WTC11 (cell line): ENCODE measurements at regions not wholly inside any gene's neighbourhood (a gene's known extent, or its start where the extent isn't known, plus 50 kb on each side); places are given as distances from the start of the nearest gene placed in this dataset.

Source experiments
- ATAC-seq: fragments of 200-7000 bp; cut with Tn5 transposase; 2 replicates; pipeline ENCODE4 v1.10.0; 2021; ENCODE audit warnings: mild to moderate bottlenecking, moderate library complexity
- CTCF ChIA-PET: fragments of 300-600 bp; sonication (Branson Sonifier 250); formaldehyde crosslinking; loops from one replicate; lab custom pipeline; 2021; ENCODE audit warnings: antibody characterized with exemption; lab: Charles Lee
- POLR2A ChIA-PET: fragments of 350-600 bp; sonication (Branson Sonifier 250); formaldehyde crosslinking; loops from one replicate; lab custom pipeline; 2021; ENCODE audit warnings: antibody characterized with exemption; lab: Charles Lee
- DNase-seq: peaks from one replicate; pipeline ENCODE4 v3.0.0; 2021; ENCODE audit warnings: low spot score
- H3K27ac Mint-ChIP-seq: 2 replicates; pipeline ENCODE4 v1.8.0; 2021; ENCODE audit warnings: mixed read lengths
- H3K27me3 Mint-ChIP-seq: 2 replicates; pipeline ENCODE4 v1.8.0; 2021; ENCODE audit warnings: low read depth, mild to moderate bottlenecking, moderate library complexity, mixed read lengths
- H3K36me3 Mint-ChIP-seq: 2 replicates; pipeline ENCODE4 v1.8.0; 2021; ENCODE audit warnings: mixed read lengths
- H3K4me1 Mint-ChIP-seq: 2 replicates; pipeline ENCODE4 v1.8.0; 2022; ENCODE audit warnings: mixed read lengths
- H3K4me3 Mint-ChIP-seq: 2 replicates; pipeline ENCODE4 v1.8.0; 2021; ENCODE audit warnings: mild to moderate bottlenecking, moderate library complexity, mixed read lengths
- H3K9me3 Mint-ChIP-seq: 2 replicates; pipeline ENCODE4 v1.8.0; 2021; ENCODE audit warnings: mixed read lengths
- CREB1 ChIP-seq: sonication (generic); formaldehyde crosslinking; IDR thresholded peaks from 2 replicates; pipeline ENCODE4 v1.8.0; 2023; ENCODE audit warnings: mild to moderate bottlenecking, missing genetic modification reagents
- FOXP1 ChIP-seq: sonication (generic); formaldehyde crosslinking; IDR thresholded peaks from 2 replicates; pipeline ENCODE4 v1.8.0; 2022; ENCODE audit warnings: missing genetic modification reagents, mild to moderate bottlenecking, moderate library complexity, borderline replicate concordance
- GRHL2 ChIP-seq: fragments of 250-450 bp; sonication (Bioruptor Pico); IDR thresholded peaks from 2 replicates; pipeline ENCODE4 v1.8.0; 2022; ENCODE audit warnings: mild to moderate bottlenecking, moderate library complexity; ENCODE audit not compliant: insufficient replicate concordance, severe bottlenecking
- IRF1 ChIP-seq: sonication (generic); formaldehyde crosslinking; IDR thresholded peaks from 2 replicates; pipeline ENCODE4 v1.8.0; 2023; ENCODE audit warnings: missing genetic modification reagents
- NFATC4 ChIP-seq: fragments of 250-450 bp; sonication (Bioruptor Pico); IDR thresholded peaks from 2 replicates; pipeline ENCODE4 v1.9.0; 2021; ENCODE audit warnings: mild to moderate bottlenecking
- NR1H2 ChIP-seq: sonication (generic); formaldehyde crosslinking; IDR thresholded peaks from 2 replicates; pipeline ENCODE4 v1.9.0; 2021; ENCODE audit warnings: mild to moderate bottlenecking, moderate library complexity, missing genetic modification reagents
- RELA ChIP-seq: sonication (generic); formaldehyde crosslinking; IDR thresholded peaks from 2 replicates; pipeline ENCODE4 v1.8.1; 2022; ENCODE audit warnings: missing genetic modification reagents, mild to moderate bottlenecking, borderline replicate concordance
- ZNF263 ChIP-seq: sonication (generic); formaldehyde crosslinking; IDR thresholded peaks from 2 replicates; pipeline ENCODE4 v1.8.1; 2022; ENCODE audit warnings: low read depth, mild to moderate bottlenecking, moderate library complexity, missing genetic modification reagents
- ZNF317 ChIP-seq: sonication (generic); formaldehyde crosslinking; IDR thresholded peaks from 2 replicates; pipeline ENCODE4 v1.8.1; 2023; ENCODE audit warnings: low read depth, mild to moderate bottlenecking, moderate library complexity, missing genetic modification reagents, borderline replicate concordance
- TF ChIP-seq, protein P1 (sequence below): fragments of 250-450 bp; sonication (Bioruptor Pico); IDR thresholded peaks from 2 replicates; pipeline ENCODE4 v1.9.0; 2021; ENCODE audit warnings: mild to moderate bottlenecking, borderline replicate concordance
- TF ChIP-seq, protein P2 (sequence below): fragments of 250-450 bp; sonication (Bioruptor Pico); conservative IDR thresholded peaks from 2 replicates; pipeline ENCODE4 v1.9.0; 2021; ENCODE audit warnings: mild to moderate bottlenecking
- TF ChIP-seq, protein P3 (sequence below): sonication (generic); formaldehyde crosslinking; IDR thresholded peaks from 2 replicates; pipeline ENCODE4 v1.8.0; 2022; ENCODE audit warnings: mild to moderate bottlenecking, missing genetic modification reagents
- TF ChIP-seq, protein P4 (sequence below): sonication (generic); formaldehyde crosslinking; IDR thresholded peaks from 2 replicates; pipeline ENCODE4 v1.8.1; 2022; ENCODE audit warnings: missing genetic modification reagents, borderline replicate concordance
- TF ChIP-seq, protein P5 (sequence below): sonication (generic); formaldehyde crosslinking; IDR thresholded peaks from 2 replicates; pipeline ENCODE4 v1.8.1; 2023; ENCODE audit warnings: mild to moderate bottlenecking, moderate library complexity, missing genetic modification reagents

GRCh38 chr9:103904242-103904641, 189.9 kb upstream of the SMC2 start (continued):
- TF ChIP-seq, protein P1, sequence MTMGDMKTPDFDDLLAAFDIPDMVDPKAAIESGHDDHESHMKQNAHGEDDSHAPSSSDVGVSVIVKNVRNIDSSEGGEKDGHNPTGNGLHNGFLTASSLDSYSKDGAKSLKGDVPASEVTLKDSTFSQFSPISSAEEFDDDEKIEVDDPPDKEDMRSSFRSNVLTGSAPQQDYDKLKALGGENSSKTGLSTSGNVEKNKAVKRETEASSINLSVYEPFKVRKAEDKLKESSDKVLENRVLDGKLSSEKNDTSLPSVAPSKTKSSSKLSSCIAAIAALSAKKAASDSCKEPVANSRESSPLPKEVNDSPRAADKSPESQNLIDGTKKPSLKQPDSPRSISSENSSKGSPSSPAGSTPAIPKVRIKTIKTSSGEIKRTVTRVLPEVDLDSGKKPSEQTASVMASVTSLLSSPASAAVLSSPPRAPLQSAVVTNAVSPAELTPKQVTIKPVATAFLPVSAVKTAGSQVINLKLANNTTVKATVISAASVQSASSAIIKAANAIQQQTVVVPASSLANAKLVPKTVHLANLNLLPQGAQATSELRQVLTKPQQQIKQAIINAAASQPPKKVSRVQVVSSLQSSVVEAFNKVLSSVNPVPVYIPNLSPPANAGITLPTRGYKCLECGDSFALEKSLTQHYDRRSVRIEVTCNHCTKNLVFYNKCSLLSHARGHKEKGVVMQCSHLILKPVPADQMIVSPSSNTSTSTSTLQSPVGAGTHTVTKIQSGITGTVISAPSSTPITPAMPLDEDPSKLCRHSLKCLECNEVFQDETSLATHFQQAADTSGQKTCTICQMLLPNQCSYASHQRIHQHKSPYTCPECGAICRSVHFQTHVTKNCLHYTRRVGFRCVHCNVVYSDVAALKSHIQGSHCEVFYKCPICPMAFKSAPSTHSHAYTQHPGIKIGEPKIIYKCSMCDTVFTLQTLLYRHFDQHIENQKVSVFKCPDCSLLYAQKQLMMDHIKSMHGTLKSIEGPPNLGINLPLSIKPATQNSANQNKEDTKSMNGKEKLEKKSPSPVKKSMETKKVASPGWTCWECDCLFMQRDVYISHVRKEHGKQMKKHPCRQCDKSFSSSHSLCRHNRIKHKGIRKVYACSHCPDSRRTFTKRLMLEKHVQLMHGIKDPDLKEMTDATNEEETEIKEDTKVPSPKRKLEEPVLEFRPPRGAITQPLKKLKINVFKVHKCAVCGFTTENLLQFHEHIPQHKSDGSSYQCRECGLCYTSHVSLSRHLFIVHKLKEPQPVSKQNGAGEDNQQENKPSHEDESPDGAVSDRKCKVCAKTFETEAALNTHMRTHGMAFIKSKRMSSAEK (CRISPR knock-in tag): no peak
- TF ChIP-seq ZNF263 (no peak), GRHL2 (no peak)

DNA sequence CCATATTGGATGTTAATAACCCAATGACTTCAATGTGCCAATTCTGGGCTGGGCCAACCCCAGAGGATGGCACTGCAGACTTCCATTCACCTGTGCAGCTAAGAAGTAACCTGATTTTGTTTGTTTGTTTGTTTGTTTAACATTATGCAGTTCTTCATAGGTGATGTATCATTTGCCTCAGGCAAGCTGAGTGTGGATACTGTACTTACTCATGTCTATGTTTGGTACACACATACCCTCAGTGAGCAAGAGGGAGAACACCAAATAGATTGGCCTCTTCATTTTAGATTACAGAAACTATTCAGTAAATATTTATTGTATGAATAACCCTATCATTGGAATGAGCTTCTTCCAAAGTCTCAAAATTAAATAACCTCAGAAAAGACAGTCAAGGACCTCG, 180.2 kb upstream of the SMC2 start:
- ChIA-PET CTCF (no interaction called here), POLR2A (no interaction called here)
- no peak for DNase-seq
- Mint-ChIP-seq H3K36me3 (no peaks in the 10 kb centered on the region), H3K9me3 (peaks cover 8% of the 10 kb centered on the region), H3K27me3 (no peaks in the 10 kb centered on the region), H3K27ac (no peak overlapping the region), H3K4me1 (peaks cover 4% of the 10 kb centered on the region), H3K4me3 (no peak overlapping the region)
- TF ChIP-seq NFATC4 (CRISPR knock-in tag) (no peak), ZNF317 (CRISPR knock-in tag) (no peak), IRF1 (CRISPR knock-in tag) (no peak), FOXP1 (CRISPR knock-in tag) (no peak), NR1H2 (CRISPR knock-in tag) (no peak), CREB1 (CRISPR knock-in tag) (no peak)
- TF ChIP-seq, protein P2, sequence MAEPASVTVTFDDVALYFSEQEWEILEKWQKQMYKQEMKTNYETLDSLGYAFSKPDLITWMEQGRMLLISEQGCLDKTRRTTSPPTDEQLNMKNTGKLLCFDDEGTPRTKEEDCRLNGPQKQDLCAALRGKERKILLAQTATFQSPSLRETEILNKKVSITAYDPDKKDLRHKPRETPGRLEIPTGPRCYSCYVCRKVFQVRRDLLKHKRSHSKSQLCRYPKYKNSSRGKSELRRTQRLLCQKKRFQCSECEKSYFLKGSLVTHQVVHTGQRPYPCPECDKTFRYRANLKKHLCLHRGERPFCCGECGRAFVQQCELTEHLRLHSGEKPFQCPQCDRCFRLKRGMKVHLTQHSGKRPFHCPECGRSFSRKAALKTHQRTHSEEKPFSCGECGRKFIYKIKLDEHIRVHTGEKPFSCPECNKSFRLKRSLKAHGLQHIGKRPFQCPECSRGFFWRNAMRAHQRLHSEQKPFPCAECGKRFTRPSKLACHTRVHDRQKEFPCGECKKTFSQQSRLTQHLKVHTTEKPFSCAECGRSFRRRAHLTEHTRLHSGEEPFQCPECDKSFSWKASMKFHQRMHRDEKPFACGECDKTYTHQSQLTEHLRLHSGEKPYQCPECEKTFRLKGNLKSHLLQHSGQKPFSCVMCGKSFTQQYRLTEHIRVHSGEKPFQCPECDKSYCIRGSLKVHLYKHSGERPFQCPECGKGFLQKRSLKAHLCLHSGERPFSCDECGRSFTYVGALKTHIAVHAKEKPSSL (CRISPR knock-in tag): no peak
- ATAC-seq: no peak

GRCh38 chr9:103919605-103920209, 174.4 kb upstream of the SMC2 start:
- Mint-ChIP-seq H3K4me1 (peaks cover 9% of the 10 kb centered on the region; the same call in 1 of the 2 replicates), H3K4me3 (no peak overlapping the region), H3K27me3 (no peaks in the 10 kb centered on the region), H3K9me3 (no peaks in the 10 kb centered on the region), H3K36me3 (no peaks in the 10 kb centered on the region), H3K27ac (no peak overlapping the region)
- DNase-seq (no peak), ATAC-seq (peak; percentile 56)
- TF ChIP-seq, protein P3, sequence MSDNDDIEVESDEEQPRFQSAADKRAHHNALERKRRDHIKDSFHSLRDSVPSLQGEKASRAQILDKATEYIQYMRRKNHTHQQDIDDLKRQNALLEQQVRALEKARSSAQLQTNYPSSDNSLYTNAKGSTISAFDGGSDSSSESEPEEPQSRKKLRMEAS: no peak
- TF ChIP-seq, protein P4, sequence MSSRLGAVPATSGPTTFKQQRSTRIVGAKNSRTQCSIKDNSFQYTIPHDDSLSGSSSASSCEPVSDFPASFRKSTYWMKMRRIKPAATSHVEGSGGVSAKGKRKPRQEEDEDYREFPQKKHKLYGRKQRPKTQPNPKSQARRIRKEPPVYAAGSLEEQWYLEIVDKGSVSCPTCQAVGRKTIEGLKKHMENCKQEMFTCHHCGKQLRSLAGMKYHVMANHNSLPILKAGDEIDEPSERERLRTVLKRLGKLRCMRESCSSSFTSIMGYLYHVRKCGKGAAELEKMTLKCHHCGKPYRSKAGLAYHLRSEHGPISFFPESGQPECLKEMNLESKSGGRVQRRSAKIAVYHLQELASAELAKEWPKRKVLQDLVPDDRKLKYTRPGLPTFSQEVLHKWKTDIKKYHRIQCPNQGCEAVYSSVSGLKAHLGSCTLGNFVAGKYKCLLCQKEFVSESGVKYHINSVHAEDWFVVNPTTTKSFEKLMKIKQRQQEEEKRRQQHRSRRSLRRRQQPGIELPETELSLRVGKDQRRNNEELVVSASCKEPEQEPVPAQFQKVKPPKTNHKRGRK (CRISPR knock-in tag): no peak
- TF ChIP-seq RELA (CRISPR knock-in tag): no peak
- TF ChIP-seq, protein P5, sequence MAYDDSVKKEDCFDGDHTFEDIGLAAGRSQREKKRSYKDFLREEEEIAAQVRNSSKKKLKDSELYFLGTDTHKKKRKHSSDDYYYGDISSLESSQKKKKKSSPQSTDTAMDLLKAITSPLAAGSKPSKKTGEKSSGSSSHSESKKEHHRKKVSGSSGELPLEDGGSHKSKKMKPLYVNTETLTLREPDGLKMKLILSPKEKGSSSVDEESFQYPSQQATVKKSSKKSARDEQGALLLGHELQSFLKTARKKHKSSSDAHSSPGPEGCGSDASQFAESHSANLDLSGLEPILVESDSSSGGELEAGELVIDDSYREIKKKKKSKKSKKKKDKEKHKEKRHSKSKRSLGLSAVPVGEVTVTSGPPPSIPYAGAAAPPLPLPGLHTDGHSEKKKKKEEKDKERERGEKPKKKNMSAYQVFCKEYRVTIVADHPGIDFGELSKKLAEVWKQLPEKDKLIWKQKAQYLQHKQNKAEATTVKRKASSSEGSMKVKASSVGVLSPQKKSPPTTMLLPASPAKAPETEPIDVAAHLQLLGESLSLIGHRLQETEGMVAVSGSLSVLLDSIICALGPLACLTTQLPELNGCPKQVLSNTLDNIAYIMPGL: no peak
- POLR2A ChIA-PET: interaction anchor here (0.6 kb wide), 1 partner anchor 424 kb away, joined by 4 read pairs; no protein-coding TSS in a partner anchor
- CTCF ChIA-PET: no interaction called here
